Cardiac fibroblast (primary cell): ENCODE measurements at regions not wholly inside any gene's neighbourhood (a gene's known extent, or its start where the extent isn't known, plus 50 kb on each side); places are given as distances from the start of the nearest gene placed in this dataset.

Experiments used
- DNase-seq, 2 donors: peaks; one replicate each; pipeline versions ENCODE4 v3.0.0 to v3.0.0-alpha.2; 2010; ENCODE audit warnings: low read depth in 2 of 2
- H3K4me3 ChIP-seq, 2 donors: replicated peaks in 1 of 2; 1 replicate in 1 of 2; 2 replicates in 1 of 2; pipeline ENCODE4 v1.5.1; 2011; ENCODE audit warnings: low read depth in 2 of 2, low read length in 2 of 2, mild to moderate bottlenecking in 2 of 2, moderate library complexity in 1 of 2
- TF ChIP-seq, protein P1 (sequence below): IDR thresholded peaks from one replicate; pipeline ENCODE4 v1.5.1; 2011; ENCODE audit warnings: low read depth, mild to moderate bottlenecking, low read length, inconsistent platforms

DNA sequence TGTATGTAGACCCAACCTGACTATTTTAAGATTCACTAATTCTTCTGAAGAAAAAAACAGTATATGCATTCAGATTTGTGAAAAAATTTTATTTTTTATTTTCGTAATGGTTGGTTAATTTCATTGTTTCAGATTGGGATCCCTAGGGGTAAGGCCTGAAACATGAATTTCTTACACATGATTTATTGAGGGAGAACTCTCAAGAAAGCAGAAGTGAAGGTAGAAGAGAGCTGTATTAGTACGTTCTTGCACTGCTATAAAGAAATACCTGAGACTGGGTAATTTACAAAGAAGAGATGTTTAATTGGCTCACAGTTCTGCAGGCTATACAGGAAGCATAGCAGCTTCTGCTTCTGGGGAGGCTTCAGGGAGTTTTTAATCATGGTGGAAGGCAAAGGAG, 611.9 kb upstream of the TECRL start:
- DNase-seq = no peak
- TF ChIP-seq, protein P1, sequence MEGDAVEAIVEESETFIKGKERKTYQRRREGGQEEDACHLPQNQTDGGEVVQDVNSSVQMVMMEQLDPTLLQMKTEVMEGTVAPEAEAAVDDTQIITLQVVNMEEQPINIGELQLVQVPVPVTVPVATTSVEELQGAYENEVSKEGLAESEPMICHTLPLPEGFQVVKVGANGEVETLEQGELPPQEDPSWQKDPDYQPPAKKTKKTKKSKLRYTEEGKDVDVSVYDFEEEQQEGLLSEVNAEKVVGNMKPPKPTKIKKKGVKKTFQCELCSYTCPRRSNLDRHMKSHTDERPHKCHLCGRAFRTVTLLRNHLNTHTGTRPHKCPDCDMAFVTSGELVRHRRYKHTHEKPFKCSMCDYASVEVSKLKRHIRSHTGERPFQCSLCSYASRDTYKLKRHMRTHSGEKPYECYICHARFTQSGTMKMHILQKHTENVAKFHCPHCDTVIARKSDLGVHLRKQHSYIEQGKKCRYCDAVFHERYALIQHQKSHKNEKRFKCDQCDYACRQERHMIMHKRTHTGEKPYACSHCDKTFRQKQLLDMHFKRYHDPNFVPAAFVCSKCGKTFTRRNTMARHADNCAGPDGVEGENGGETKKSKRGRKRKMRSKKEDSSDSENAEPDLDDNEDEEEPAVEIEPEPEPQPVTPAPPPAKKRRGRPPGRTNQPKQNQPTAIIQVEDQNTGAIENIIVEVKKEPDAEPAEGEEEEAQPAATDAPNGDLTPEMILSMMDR = no peak
- no peak overlapping the region for H3K4me3 ChIP-seq

DNA sequence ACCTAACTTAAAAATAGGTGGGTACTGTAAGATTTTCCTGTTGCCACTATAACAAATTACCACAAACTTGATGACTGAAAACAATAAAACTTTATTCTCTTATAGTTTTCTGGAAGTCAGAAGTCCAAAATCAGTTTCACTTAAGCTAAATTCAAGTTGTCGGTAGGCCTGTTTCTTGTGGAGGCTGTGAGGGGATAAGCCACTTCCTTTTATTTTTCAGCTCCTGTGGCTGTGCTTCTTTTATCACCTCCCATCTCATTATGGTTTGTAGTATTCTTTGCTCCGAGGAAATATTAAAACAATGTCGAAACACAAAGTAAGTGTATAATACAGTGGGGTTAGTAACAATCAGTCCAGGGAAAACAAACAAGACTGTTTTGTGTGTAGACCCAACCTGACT, 610.5 kb upstream of the TECRL start:
- DNase-seq = no peak
- TF ChIP-seq, protein P1 = no peak
- H3K4me3 ChIP-seq = no peak overlapping the region

DNA sequence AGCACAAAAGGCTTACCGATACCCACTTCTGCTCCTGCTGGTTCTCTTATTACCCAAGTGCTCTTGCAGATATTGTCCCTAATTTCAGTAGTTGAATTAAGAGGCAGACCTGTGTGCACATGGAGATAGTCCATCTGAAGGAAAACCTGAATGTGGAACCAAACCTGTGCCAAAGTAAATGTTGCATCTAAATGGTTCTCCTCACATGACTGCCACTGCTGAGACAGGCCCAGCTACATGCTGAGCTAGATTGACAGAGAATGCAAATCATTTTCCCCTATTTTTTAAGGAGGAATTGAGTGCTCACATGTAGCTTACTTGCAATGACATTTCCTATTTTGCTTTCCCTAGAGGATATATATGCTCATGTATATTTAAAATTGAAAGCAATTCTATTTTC, 609.1 kb upstream of the TECRL start:
- TF ChIP-seq, protein P1 = no peak
- no peak for DNase-seq
- H3K4me3 ChIP-seq = no peak overlapping the region

DNA sequence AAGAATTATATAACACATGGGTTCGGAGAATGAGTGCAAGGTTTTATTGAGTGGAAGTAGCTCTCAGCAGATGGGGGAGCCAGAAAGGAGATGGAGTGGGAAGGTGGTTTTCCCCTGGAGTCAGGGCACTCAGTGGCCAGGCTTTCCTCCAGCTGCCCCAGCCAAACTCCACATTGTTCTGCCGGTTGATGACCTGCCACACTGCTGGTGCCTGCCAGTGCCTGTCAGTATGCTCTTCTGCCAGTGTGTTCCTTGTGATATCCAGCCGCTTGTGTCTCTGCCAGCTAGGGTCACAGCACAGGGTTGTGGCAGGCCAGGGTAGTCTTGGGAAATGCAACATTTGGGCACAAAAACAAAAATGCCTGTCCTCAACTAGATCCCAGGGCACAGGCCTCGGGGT, 604.8 kb upstream of the TECRL start:
- DNase-seq = no peak
- TF ChIP-seq, protein P1 = no peak
- no peak overlapping the region for H3K4me3 ChIP-seq

DNA sequence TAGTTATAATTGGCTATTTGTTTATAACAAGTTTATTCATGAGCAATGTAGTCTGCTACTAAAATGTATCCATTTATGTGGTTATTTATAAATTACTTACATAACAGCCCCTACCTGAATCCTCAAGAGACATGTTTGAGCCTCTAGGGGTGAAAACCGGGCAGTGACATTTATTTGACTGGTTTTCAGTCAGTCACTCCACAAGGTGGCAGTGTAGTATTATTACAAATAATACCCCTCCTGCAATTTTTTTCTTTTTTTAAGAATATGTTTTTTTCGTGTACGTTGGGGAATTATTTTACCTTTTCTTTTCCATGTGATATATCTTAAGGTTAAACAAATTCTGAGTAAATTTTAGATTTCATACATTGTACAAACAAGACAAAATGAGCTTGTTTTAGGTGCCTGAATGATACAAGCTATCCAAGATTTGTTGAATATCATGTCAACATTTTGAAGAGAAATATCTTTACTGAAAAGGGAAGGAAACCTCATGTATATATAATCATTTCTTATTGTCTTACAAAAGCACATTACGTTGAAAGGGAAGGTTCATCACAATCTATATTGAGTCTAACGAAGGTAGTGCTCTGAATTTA, 598.7 kb upstream of the TECRL start:
- no peak overlapping the region for H3K4me3 ChIP-seq
- peak; percentile 51 to 66 for DNase-seq
- TF ChIP-seq, protein P1 = peak; percentile 52

DNA sequence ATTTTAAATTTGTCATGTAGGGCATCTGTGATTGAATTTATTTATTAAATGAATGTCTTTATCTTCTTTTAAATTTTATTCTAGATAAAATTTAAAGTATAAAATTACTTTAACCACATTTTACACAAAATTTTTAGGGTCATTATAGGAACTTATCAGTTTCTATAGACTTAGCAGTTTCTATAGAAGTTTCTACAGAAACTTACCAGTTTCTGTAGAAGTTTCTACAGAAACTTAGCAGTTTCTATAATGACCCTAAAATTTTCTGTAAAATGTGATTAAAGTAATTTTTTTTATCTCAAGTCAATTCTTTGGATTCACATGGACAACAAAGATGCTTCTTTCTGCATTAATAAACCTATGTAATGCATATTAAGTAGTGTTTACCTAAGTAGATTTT, 565.9 kb upstream of the TECRL start:
- no peak for DNase-seq
- TF ChIP-seq, protein P1 = no peak

DNA sequence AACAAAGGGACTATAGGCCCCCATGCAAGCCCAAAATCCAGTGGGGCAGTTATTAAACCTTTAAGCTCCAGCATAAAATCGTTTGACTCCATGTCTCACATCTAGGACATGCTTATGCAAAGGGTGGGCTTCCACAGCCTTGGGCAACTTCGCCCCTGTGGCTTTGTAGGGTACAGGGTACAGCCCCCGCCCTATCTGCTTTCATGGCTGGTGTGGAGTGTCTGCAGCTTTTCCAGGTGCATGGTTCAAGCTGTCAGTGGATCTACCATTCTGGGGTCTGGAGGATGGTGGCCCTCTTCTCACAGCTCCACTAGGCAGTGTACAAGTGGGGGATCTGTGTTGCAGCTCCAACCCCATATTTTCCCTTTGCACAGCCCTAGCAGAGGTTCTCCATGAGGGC, 559.8 kb upstream of the TECRL start:
- TF ChIP-seq, protein P1 = no peak
- no peak overlapping the region for H3K4me3 ChIP-seq
- DNase-seq = no peak

More for the DNA sequence above, 565.9 kb upstream of the TECRL start:
- no peak overlapping the region for H3K4me3 ChIP-seq
